GM18867 (cell line): ENCODE measurements at regions not wholly inside any gene's neighbourhood (a gene's known extent, or its start where the extent isn't known, plus 50 kb on each side); places are given as distances from the start of the nearest gene placed in this dataset.

ENCODE experiments used
- ATAC-seq: cut with Tn5 transposase; IDR thresholded peaks from one replicate; pipeline ENCODE4 v1.9.1; 2021; ENCODE audit warnings: mild to moderate bottlenecking, moderate library complexity; ENCODE audit not compliant: unreplicated experiment

DNA sequence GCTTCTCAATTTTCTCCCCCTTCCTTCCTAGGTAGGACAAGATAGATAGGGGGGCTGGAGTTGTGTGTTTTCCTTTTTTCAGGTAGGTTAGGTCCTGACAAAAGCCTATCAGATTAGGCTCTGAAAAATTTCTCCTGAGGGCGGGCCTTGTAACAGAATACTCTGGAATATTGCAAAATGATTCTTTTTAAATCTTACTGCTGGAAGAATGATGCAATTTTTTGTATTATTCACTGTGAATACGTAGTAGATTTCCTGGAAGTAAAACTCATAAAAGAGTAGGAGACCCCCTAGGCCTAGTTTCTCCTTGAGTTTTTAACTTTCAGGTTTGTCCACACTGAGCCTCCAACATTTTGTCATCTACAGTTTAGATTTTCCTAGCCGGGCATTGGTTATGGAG lies 1701.8 kb downstream of the EFNA5 start:
- no peak for ATAC-seq

GRCh38 chr5:105963696-105964255 lies 1707.0 kb downstream of the EFNA5 start:
- no peak for ATAC-seq

DNA sequence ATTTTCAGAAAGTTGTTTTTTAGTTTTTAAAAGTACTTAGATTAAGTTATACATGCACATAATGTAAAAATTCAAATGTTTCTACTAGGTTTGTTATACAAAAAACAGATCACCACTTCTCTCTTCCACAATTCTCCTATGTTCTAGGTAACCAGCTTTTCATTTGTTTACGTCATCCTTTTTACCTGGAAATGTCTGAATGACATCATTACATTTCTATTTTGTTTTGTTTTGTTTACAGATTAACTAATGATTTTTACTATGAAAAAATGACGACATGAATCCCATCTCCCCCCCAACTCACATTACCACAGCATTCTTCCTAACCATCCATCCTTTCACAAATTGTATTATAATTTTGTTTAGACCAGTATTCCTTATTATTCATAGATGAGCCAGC lies 1709.2 kb downstream of the EFNA5 start:
- ATAC-seq: no peak

DNA sequence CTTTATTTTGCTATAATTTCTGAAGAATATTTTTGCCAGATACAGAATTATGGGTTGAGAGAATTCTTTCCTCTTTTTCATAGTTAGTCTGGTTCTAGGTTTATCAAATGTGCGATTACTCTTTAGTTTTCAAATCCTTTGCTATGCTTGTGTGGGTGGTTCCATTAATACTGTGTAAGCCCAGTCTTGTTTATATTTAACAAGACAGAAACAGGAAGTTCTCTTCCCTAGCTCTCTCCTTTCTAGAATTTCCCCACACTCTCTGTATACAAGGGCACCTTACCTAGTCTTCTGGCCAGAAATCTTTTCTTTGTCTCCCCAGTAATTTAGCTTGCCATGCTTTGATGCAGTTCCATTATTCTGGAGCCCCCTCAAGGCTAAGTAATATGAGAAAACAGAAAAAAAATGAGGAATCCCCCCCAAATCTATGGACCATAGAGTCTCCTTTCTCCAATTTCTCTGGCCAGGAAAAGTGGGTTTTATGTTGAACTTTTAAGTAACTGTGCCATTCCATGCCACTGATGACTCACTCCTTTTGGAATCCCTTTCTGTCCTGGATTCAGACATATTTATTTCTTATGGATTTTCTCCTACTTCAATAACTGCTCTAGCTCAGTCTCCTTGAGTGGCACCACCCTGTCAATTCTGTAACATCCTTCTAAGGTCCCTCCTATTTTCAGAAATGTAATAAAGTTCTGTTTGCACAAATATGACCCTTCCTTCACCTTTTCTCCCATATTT lies 1714.1 kb downstream of the EFNA5 start:
- ATAC-seq: no peak

- ATAC-seq: no peak
These were observed 1716.4 kb downstream of the EFNA5 start for GRCh38 chr5:105954341-105954740.

DNA sequence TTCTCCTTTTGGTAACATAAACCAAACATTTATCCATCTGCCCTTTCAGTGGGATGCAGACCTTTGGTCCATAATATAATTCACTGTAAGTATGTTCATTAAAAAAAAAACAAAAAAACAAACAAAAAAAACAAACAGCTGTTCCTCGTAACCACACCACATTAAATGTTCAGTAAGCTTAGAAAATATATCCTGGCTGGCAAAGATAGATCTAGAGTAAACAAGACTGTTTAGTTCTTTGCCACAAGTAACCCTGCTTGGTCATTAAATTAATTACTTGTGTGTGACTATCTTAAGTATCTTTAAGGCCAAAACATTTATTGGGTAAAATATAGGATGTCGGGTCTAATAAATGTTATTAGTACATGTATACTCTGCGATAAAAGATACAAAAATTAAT lies 1717.1 kb downstream of the EFNA5 start:
- ATAC-seq: no peak

DNA sequence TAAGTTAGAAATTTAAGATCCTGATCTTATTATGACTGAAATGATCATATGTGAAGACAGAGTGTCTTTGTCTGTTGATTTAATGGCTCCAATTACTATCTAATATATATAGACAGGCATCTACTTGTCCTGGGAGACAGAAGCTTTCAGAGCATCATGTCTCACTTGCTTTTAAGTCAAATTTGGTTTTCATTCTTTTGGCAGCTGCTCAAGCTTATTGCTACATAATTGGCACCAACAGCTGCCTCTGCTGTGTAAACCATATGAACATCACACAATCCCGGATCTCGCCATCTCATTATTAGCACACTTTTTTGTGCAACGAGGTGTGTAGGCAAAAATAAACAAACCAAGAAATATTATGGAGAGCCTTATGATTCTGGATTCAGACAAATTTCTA lies 1717.9 kb downstream of the EFNA5 start:
- no peak for ATAC-seq

DNA sequence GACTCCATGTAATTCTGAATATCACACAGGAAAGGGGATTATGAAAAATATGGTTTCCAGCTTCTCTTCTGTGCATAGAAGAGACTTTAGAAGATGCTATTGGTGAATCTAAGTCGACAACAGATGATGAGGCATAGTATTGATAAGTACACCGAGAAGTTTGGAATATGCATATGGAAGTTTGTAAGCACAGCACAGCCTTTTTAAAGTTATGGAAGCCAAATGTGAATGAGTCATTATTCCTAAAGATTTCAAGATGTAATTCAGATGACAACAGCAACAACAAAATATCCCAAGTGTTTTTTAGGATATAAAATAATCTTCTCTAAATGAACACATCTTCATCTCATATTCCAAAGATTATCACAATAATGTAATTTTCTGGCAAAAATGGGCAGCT lies 1723.3 kb downstream of the EFNA5 start:
- ATAC-seq: no peak

DNA sequence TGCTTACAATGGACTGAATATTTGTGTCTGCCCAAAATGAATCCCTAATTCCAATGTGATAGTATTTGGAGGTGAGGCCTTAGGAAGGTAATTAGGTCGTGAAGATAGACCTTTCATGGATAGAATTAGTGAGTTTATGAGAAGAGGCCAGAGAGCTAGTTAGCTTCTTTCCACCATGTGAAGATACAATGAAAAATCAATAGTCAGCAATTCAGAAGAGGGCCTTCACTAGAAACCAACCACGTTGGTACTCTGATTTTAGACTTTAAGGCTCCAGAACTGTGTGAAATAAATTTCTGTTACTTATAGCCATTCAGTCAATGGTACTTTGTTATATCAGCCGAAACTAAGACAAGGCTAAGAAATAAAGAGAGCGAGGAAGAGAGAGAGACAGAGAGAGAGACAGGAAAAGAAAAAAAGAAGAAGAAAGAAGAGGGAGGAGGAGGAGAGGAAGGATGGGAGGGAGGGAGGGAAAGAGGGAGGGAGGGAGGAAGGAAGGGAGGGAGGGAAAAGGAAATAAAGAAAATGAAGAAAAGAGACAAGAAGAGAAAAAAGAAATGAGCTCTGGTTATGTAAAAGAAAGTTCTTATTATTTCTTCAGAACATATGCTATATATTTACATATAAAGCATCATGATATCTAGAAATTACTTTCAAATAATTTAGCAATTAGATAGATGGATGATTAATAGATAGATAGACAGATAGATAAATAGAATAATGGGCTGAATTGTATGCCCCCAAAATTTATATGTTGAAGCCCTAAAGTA lies 1725.3 kb downstream of the EFNA5 start:
- ATAC-seq: no peak

GRCh38 chr5:105940181-105940580 lies 1730.6 kb downstream of the EFNA5 start:
- no peak for ATAC-seq

- ATAC-seq: no peak
These were observed 1736.6 kb downstream of the EFNA5 start for GRCh38 chr5:105934171-105934570.

GRCh38 chr5:105931881-105932421 lies 1738.8 kb downstream of the EFNA5 start:
- ATAC-seq: no peak

- no peak for ATAC-seq
These were observed 1740.9 kb downstream of the EFNA5 start for GRCh38 chr5:105929858-105930257.

GRCh38 chr5:105924366-105924765 lies 1746.4 kb downstream of the EFNA5 start:
- no peak for ATAC-seq

DNA sequence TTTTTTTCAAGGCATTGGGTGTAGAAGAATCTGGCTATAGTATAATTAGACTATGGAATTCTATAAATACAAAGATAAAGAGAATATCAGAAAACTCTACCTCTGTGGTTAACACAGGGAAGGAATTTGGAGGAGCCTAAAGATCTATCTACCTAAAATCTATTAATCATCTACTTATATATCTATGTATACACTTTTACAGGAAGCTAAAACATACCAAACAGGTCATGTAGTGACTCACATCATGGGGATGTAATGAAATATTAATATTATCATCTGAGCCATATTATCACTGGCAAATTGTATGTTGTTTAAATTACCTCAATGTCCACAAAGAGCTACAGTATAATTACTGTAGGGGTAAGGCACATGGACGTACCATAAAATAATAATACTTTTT lies 1748.2 kb downstream of the EFNA5 start:
- ATAC-seq: no peak

- ATAC-seq: no peak
These were observed 1748.7 kb downstream of the EFNA5 start for GRCh38 chr5:105922080-105922479.

DNA sequence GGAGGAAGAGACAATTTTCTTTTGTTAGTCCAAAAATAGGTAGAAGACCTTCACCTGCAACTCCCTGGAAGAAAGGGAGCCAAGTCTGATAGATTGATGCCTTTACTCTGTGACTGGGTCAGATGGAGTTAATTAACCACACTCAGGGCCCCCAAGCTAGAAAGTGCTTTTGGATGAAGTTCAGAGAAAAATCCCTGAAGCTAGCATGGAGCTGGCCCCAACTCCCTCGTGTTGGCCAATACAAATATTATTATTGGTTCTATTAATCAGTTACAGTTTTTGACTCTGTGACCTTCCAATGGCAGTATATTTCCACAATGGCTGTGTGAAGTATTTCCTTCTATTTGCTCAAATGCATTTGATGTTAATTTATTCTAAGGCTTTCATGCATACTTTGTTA lies 1753.5 kb downstream of the EFNA5 start:
- no peak for ATAC-seq

DNA sequence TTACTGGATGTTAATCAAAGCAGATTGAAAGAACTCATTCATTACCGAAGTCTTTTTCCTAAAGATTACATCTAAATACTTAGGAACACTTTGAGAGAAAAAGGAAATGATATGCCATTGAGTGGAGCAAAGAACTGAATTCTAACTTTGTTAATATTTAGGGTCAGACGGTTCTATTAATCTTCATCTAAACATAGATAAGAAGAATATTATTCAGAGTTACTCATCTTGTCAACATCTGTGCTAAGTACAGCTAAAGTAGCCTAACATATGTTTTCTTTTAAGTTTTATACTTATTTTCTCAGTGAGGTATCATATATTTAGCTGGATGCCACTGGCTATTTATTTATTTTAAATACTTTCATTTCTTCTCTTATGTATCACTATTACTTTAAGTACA lies 1763.7 kb downstream of the EFNA5 start:
- no peak for ATAC-seq

GRCh38 chr5:105905392-105905791 lies 1765.3 kb downstream of the EFNA5 start:
- no peak for ATAC-seq

- no peak for ATAC-seq
These were observed 1767.7 kb downstream of the EFNA5 start for GRCh38 chr5:105903069-105903468.

DNA sequence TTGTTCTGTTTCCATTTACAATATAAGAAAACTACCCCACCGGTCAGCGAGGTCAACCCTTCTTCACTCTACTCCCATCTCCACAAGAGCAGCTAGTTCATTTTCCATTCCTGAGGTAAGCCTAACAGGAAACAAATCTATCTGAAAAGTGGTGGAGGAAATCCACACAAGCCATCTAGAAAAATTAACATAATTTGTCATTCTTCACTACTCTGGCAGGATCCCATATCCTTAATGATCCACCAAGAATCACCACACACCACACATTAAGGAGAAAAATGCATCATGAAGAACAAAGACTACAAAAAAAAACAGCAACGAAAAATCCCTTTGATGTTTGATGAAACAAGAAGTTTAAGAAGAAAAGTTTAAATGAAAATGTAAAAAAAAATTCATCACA lies 1771.0 kb downstream of the EFNA5 start:
- no peak for ATAC-seq

DNA sequence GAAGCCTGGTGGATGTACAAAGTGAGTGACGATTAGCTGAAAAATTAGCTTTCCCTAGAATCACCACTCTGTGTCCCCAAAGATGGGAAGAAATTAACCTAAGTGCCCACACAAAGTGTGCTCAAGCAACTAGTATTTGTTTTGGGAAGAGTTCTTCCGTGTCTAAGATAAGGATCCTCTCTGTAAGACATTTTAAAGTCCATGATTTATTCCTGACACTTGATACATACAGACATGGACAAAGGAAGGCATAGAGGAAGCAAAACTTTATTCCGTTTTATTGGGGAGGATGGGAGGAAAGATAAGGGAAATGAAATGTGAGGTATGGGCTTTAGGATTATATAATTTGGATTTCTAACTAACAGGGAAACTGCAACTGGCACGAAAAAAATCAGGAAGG lies 1772.6 kb downstream of the EFNA5 start:
- no peak for ATAC-seq
